Activated CD4-positive, alpha-beta T cell treated with anti-CD3 and anti-CD28 coated beads for 48 hours (primary cell): ENCODE measurements at regions not wholly inside any gene's neighbourhood (a gene's known extent, or its start where the extent isn't known, plus 50 kb on each side); places are given as distances from the start of the nearest gene placed in this dataset.

Experiments
- DNase-seq: peaks from one replicate; pipeline ENCODE4 v3.0.0-alpha.2; 2020

DNA sequence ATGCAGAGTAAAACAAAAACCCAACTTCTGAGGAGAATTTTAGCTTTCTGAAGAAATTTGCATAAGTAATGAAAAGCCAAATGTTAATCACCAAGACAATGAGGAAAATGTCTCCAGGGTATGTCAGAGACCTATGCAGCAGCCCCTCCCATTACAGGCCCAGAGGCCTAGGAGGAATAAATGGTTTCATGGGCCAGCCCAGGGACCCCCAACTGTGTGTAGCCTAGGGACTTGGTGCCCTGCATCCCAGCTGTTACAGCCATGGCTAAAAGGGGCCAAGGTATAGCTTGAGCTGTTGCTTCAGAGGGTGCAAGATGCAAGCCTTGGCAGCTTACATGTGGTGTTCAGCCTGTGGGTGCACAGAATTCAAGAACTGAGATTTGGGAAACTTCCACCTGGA lies 1256.9 kb upstream of the PIK3C3 start:
- DNase-seq, result no peak

DNA sequence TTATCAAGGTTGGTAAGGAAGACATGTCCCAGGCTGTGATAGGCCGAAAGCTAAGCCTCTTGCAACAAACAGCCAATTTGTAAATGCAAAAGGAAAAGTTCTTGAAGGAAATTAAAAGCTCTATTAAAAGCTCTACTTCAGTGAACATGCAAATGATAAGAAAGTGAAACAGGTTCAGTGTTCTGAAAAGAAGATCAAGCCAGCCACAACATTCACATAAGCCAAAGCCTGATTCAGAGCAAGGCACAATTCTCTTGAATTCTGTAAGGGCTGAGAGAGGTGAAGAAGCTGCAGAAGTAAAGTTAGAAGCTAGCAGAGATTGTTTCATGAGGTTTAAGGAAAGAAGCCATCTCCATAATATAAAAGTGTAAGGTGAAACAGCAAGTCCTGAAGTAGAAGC lies 1259.5 kb upstream of the PIK3C3 start:
- DNase-seq, result no peak

DNA sequence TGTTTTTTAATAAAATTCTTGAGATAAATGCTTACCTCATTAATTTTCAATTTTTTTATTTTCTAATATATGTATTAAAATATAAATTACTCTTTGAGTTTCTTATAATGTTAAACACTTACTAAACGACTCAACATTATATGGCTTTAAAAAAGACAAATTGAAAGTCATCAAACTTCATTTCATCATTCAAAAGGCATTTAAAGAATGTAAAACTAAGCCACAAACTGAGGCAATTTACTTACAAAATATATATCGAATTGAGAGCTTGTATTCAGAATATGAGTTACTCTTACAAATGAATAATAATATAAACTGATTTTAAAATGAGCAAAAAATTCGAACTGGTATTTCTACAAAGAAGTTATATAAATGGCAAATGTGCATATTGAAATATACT lies 1262.2 kb upstream of the PIK3C3 start:
- DNase-seq, result no peak

DNA sequence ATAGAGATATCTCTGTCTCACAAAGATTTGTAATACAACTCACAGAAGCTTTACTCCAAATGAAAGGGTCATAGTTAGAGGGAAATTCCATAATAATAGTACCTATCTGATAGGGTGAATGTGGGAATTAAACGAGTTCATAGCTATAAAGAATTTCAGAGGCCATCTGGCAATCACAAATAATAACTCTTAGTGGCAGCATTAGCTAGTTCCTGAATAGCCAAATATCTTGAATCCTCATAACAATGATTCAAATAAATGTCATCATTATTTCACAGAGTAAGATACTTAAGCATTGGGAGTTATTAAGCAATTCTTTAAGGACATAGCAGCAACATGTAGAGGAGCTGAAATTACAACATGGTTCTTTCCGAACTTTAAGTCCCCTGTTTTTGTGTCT lies 1265.0 kb upstream of the PIK3C3 start:
- no peak for DNase-seq

DNA sequence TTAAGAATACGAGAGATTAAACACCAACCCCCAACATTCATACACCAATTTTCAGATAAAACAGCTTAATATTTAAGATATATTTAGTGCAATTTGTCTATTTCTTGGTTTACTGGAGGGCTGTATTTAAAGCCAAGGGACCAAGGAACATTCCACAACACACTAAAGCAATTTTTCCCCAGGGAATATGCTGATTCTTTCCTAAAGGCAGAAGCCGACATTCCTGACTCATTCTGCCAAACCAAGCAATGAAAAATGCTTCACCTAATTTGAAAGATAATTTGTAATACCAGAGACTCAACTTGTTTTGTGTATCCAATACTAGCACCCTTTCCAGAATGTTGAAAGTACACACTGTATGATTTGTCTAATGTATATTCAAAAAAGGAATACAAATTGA lies 1267.6 kb upstream of the PIK3C3 start:
- DNase-seq, result no peak

DNA sequence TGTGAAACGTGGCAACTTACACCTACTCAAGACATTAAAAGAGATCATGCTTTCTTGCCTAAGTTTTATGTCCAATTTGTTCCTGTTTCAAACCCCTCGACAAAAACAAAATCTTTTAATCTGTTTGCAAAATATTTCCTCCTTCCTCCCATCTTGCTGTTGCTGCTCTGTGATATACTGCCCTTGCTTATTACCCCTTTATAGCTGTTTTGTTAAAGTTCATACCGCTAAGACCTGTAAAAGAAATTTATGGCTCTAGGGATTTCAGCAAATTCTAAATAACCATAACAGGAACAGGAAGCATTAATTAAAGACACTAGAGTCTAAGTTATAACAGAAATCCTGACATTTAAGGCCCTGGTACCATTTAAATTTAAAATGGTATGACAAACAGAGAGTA lies 1268.2 kb upstream of the PIK3C3 start:
- DNase-seq, result no peak

DNA sequence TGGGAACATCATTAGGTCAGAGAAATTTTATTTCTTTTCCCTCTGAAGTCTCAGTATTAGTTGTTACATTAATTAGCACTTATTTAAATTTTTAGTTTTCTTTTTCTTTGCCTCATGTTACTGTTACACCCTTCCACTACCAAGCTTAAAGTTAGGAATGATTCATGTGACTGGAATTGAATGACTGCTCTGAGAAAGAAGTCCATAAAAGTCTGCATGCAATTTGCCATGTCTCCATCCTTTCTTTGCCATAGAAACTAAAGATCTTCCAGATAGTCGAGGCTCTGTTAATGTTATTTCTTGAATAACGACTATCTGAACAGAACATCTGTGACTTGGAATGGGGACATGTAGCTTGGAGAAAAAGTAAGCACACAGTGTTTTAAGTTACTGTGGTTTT lies 1269.8 kb upstream of the PIK3C3 start:
- DNase-seq, result no peak

DNA sequence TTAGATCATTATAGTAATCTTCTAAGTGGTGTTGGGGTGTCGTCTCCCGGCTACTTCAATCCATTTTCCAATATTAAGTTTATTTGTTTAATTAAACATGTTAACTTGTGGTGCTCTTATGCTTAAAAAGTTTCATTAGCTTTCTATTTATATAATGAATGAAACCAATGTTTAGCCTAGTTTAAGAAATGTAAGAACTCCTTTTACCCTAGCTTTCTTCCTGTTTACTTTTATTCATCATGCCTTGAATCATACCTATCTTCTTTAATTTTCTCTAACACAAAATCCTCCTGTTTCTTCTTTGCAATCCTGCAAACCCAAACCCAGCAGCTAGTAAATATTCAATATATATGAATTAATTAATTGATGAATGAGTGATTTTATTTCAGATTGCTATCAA lies 1276.7 kb upstream of the PIK3C3 start:
- no peak for DNase-seq

DNA sequence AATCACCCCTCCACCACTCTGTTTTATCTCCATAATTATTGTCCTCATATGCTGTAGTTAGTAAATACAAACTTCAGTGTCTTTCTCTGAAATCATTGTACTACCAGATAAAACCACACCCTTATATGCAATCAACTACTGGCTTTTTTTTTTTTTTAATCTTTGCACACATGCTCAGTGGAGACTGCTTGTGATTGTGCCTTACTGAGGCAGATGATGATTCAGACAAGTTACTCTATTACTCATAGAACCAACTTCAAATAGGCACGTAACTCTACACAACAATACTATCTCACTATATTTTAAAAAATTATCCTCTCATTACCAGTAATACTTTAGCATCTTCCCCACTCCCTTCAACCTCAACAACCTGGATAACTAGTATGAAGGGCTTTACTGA lies 1278.4 kb upstream of the PIK3C3 start:
- DNase-seq, result no peak

DNA sequence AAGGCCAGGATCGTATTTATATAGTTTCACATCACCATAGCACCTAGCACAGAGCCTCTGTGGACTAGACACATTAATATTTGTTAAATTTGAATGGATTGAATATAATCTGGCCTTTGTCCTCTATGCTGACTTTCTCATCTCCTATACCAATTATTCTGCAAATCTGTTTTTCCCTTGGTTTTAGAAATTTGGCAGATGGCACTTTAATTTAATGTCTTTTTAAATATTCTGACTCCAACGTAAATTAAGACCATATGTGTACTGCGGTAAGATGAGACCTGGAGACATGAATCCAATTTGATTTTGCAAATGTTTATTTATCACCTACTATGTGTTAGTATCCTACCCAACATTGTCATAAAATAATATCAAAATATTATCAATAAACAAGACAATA lies 1281.9 kb upstream of the PIK3C3 start:
- DNase-seq, result no peak

DNA sequence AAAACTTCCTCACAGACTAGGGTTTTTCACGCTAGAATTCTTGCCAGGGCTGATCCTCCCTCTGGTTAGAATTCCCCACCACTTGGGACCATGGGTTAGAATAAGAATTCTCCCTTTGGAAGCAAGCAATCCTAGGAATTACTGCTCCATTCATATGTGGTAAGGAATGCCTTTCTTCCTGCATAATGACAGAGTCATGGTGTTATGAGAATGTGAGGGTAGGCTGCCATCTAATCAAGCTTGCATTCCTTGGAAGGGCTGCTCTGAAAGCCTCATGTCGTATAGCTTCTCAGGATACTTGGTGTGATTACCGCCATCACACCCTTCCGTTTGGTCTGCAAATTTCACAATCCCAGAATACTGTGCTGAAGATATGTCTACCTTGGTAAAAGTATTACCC lies 1282.4 kb upstream of the PIK3C3 start:
- DNase-seq, result no peak

DNA sequence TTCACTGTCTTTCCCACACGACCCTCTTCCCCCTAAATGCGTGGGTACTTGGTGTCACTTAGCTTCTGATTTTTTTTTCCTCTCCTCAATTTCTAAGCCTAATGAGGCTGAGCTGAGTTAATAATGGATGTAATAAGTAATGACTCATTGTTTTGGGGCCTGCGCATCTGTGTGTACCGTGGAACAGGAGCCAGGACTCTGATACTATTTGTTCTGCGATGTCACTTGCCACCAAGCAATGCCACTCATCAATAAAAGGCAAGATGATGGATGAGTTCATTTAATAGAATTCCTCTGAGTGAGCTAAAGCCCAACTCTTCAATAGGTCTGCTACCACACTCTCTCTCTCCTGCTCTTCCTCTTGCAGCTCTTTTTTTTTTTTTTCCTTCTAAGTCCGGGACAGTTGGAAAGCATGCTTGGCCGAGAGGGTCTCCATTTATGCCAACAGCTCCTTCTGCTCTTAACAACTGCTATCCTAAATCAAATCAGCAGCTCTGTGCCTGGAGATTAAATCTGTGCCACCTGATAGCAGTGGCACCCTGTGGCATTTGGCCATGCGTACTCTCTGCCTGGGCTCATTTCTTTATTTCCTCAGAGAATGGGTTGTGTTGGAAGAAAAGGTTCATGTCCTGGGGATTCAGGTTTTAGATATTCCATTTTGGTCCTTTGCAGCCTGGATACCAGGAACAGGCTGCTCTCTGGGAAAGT lies 1284.2 kb upstream of the PIK3C3 start:
- no peak for DNase-seq

DNA sequence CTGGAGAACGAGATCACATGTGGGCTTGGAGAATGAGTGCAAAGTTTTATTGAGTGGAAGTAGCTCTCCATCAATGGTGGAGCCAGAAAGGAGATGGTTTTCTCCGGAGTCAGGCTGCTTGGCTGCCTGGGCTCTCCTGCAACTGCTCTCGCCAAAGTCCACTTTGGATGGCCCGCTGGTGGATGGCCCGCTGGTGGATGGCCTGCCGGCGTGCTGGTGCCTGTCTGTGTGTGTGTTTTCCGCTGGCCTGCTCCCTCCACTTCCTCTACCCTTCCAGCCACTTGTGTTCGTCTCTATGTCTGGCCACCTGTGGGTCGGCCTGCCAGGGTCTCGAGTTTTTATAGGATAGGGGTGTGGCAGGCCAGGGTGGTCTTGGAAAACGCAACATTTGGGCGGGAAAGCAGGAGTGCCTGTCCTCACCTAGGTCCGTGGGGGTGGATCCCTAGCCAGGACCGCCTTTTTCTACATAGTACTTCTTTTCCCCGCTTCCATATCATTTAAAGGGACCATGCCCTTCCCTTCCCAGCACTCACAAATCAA lies 1292.1 kb upstream of the PIK3C3 start:
- DNase-seq, result no peak

DNA sequence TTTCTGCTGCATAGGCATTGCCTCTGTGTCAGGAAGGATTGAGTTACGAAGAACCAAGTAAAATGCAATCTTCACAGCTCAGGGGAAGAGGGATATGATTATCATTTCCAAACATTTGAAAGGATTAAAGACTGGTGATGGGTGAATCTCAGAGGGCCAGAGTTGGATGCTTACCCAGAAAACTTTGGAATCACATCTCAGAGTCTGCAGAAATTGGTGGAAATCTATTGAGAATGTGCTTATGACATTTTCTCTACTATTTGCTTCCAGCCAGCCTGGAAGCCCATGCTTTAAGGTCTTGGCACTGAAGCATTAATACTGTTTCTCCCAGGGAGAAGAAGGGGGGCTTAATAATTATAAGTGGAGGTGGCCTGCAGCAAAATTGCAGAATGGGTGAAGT lies 1301.4 kb upstream of the PIK3C3 start:
- DNase-seq, result no peak

DNA sequence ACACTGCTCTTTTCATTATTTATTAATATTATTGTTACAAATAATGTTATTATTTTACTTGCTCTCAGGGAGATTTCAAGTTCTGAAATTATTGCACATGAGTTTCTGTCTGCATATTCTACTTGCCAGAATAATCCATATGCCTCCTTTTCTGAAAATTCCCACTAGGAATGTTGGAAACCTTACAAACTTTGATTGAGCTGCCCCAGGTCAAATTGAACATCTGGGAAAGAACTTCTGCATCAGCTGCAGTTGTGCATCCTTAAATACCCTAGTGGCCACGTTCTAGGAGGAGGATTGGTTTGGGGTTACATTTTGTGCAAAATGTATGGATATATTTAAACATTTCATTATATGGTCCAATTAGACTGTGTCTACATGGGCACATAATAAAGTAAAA lies 1302.7 kb upstream of the PIK3C3 start:
- no peak for DNase-seq

DNA sequence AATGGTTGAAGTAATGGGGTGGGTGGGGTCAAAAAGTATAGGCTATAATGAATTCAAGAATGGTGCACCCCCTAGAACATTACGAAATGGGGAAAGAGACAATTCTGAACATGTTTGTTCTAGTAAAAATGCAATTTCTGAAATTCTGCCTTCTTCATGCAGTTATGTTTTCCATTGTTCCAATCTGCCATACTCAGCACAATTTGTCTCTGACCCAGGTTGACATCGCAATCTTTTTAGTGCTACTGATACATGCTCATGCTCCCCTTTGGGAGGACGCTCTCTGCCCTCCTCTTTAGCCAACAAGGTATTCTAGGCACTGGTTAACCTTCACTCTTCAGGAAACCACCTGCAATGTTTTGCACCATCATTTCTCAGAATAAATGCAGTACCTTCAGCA lies 1303.9 kb upstream of the PIK3C3 start:
- no peak for DNase-seq

DNA sequence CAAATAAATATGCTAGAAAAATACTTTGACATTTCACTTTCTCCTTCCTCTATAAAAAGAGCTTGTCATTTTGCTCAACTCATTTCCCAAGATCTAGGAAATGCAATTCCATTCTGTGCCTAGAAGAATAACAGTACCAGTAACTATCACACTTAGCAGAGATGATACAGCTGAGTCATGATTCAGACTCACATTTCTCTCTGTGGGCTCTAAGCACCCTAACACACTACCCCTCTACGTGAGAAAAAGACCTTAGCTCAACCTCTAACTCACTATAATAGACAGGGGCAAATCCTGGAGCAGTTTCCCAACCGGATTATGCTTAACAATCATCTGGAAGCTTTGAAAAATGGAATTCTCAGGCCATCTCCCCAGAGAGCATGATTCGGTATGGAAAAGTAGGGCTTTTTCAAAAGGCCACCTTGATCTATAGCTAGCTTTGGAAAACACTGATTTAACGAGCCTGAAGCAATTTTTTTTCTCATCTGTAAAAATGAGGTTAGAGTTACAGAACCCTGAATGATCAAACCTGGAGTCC lies 1312.3 kb upstream of the PIK3C3 start:
- no peak for DNase-seq

DNA sequence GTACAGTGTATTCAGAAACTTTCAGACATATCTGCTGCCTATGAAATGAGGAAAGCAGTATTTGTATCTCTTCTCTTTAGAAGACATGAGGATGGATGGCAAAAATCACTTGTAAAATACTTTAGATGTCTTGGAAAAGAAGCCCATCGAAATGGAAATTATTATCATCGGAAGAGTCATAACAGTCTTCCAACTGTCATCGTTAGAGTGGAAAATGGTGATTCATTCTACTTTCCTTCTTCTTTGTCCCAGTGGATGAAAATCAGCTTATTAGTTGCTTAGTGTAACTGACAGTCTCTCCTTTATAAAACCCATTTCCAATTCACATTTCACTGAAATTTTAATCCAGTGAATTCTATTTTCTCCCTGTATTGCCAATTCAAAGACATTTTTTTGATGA lies 1323.7 kb upstream of the PIK3C3 start:
- no peak for DNase-seq

DNA sequence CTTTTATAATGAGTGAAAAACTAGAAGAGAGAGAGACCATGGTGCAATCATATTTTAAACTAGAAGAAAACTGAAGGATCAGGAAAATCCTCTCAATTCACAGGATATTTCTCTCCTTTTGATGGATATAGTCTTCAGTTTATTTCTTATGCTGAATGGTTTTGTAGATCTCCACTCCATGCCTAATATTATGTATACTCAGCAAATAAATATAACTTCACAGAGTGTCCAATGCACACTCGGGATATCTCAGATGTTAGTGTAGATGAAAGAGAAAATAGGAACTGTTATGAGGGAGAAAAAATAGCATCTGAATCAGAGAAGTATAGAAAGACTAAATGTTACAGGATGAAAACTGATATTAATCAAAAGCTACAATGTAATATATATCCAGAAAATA lies 1324.5 kb upstream of the PIK3C3 start:
- DNase-seq, result no peak

DNA sequence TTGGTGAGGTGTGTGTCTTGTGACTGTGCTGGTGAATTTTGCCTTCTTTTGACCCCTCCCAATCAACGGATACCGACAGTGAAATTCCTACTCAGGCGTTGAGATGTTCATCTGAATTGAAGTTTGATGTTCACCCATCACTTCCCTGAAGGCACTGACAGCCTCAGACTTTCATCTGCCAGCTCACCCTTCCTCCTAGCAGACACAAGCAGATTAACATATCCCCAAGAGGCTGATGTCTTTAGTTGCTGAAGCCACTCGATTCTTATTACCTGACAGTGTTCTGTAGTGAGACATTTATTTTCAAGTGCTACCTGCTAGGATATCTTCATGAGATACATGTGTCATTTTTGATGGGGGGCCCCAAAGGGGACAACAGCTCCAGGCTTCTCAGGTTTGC lies 1330.1 kb upstream of the PIK3C3 start:
- no peak for DNase-seq

DNA sequence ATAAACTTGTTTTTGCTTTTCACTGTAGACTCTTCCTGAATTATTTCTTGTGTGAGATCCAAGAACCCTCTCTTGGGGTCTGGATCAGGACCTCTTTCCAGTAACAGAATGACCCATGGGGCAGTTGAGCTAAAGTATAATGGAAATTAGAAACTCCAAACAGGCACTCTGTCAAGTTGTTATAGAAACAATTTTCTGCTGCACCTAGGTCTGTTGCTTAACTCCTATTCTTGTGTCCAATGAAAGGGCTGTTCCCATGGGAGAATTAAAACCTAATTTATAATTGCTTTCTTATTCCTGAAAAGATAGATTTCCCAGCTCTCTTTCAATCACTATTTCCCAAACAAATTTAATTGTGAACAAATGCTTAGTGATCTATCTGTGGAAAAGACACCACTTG lies 1341.3 kb upstream of the PIK3C3 start:
- DNase-seq, result no peak

DNA sequence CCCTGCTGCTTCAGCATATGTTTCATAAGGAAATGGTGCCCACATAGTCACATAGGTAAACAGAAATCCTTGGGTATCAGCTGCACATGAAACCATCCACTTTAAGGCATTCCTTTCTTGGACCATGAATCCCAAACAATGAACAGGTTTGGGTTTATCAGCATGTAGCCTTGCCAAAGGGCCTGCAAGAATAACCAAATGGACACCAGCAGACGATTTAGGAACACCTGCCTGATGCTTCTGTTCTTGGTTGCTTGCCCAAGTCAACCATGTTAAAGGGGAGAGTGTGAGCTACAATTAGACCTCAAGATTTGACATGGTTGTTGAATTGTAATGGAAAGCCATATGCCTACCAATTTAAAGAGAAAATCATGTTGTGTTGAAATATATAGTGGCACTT lies 1342.7 kb upstream of the PIK3C3 start:
- no peak for DNase-seq

DNA sequence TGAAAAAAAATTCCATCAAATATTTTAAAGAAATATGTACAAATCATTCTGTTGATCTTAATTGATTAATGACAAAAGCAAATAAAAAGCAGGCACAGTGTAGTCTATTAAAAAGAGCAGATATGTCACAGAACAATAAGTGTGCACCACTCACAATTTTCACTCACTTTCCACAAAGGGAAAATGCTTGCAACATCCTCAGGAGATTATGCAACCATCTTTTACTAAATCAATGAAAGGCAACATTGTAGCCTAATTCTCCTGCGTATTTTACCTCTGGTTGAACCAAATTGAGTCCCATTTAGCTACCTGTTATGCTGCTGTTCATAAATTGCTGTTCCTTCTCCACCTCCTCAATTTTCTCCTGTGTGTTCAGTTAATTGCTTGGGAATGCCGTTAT lies 1346.8 kb upstream of the PIK3C3 start:
- no peak for DNase-seq

DNA sequence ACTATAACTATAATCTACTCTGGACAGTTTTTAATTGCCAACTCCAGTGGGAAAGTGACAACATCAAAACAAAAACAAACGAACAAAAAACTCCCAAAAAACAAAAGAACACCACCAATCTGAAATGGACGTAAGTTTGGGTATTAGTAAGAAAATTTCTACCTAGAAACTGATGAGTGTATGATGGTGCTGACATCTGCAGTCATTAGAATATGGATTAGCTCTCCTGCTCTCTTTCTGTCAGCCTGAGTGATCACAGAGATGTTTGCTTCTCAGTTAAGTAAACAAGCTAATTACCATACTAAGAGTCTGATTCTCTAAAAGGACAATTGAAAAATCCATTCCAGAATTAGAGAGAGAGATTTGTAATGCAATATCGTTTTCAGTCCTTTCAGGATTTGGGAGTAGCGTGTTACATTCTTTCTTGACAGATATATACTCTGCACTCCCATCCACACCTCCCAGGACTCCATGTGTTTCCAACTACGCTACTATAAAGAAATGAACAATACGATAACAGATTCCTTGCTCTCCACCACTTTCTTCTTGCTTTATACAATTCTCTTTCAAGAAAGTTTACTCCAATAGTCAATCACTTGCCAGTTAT lies 1347.4 kb upstream of the PIK3C3 start:
- no peak for DNase-seq

DNA sequence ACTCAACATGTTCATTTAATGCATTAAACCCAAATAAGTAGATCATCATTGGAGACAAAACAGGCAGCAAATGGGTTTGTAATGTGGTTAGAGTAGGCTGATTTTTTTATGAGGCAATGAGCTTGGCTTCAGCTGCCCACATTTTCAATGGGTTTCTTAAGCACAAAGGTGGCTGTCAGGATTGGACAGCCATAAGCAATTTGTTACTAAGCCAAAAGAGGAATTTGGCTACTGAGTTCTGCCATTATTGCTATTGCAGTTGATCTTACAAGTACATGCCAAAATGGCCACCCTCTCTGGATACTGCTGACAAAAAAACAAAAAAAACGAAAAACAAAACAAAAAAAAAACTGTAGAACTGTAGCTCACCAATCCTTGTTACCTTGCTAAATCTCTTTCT lies 1348.0 kb upstream of the PIK3C3 start:
- no peak for DNase-seq
